H54 (cell line): ENCODE measurements at regions not wholly inside any gene's neighbourhood (a gene's known extent, or its start where the extent isn't known, plus 50 kb on each side); places are given as distances from the start of the nearest gene placed in this dataset.
A peak's percentile ranks its signal among the peaks of the same experiment; 100 is the strongest.

Experiments
- DNase-seq: peaks from one replicate; pipeline ENCODE4 v3.0.0; 2011; ENCODE audit warnings: low spot score, mixed read lengths; ENCODE audit not compliant: insufficient read length
- FAIRE-seq: peaks from 3 replicates; lab custom pipeline; 2011; peaks lifted over from hg19 to GRCh38; lab: Jason Lieb, UNC
- POLR2A ChIP-seq: IDR thresholded peaks from 2 replicates; pipeline ENCODE4 v1.6.1; 2011; ENCODE audit warnings: low read depth, mild to moderate bottlenecking, low read length

GRCh38 chr20:50290808-50291207 lies 100.2 kb downstream of the CEBPB start:
- no peak for TF ChIP-seq POLR2A
- no peak for FAIRE-seq
- DNase-seq, result no peak

- DNase-seq, result no peak
- FAIRE-seq, result no peak
- no peak for TF ChIP-seq POLR2A
Observed at GRCh38 chr20:50291254-50292078, 100.8 kb downstream of the CEBPB start.

- FAIRE-seq (no peak), DNase-seq (no peak)
- TF ChIP-seq POLR2A, result no peak
Observed at GRCh38 chr20:50292079-50292590, 101.5 kb downstream of the CEBPB start.

- FAIRE-seq (no peak), DNase-seq (peak; percentile 90)
- TF ChIP-seq POLR2A, result peak; percentile 35; the same call in 1 of the 2 replicates
Observed at GRCh38 chr20:50292591-50293283, 102.1 kb downstream of the CEBPB start.

GRCh38 chr20:50293284-50294139 lies 102.9 kb downstream of the CEBPB start:
- DNase-seq (no peak), FAIRE-seq (no peak)
- TF ChIP-seq POLR2A, result no peak

GRCh38 chr20:50294164-50295088 lies 103.8 kb downstream of the CEBPB start:
- DNase-seq (no peak), FAIRE-seq (no peak)
- no peak for TF ChIP-seq POLR2A

GRCh38 chr20:50295345-50295744 lies 104.7 kb downstream of the CEBPB start:
- no peak for DNase-seq
- TF ChIP-seq POLR2A, result no peak
- FAIRE-seq, result no peak

- no peak for TF ChIP-seq POLR2A
- FAIRE-seq, result no peak
Observed at GRCh38 chr20:50295762-50296449, 105.3 kb downstream of the CEBPB start.

GRCh38 chr20:50296450-50297375 lies 106.1 kb downstream of the CEBPB start:
- TF ChIP-seq POLR2A, result no peak
- FAIRE-seq, result no peak
- no peak for DNase-seq

More at GRCh38 chr20:50295762-50296449, 105.3 kb downstream of the CEBPB start:
- no peak for DNase-seq

GRCh38 chr20:50297498-50298376 lies 107.1 kb downstream of the CEBPB start:
- DNase-seq (no peak), FAIRE-seq (no peak)
- no peak for TF ChIP-seq POLR2A
